ENCODE measurements at regions not wholly inside any gene's neighbourhood (a gene's known extent, or its start where the extent isn't known, plus 50 kb on each side); places are given as distances from the start of the nearest gene placed in this dataset.

DNA sequence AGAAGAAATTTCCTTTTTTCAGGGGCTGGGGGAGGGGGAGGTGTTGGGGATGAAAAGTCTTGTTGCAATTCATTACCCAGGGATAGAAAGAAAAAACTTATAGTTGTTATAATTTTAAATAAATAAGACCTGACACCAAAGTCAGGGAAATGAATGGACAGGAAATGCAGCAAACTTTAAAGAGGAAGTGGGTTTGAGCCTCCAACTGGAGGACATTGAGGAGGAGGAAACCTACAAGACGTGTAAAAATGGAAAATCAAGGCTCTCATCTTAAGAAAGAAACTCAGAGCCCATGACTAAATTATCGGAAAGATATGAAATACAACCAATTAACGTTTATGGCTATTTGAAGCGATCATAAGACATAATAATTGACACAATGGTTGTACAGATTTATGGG, 54.4 kb downstream of the NIBAN1 start:
- DNase-seq (ENCODE audit: low read depth) = no peak

DNA sequence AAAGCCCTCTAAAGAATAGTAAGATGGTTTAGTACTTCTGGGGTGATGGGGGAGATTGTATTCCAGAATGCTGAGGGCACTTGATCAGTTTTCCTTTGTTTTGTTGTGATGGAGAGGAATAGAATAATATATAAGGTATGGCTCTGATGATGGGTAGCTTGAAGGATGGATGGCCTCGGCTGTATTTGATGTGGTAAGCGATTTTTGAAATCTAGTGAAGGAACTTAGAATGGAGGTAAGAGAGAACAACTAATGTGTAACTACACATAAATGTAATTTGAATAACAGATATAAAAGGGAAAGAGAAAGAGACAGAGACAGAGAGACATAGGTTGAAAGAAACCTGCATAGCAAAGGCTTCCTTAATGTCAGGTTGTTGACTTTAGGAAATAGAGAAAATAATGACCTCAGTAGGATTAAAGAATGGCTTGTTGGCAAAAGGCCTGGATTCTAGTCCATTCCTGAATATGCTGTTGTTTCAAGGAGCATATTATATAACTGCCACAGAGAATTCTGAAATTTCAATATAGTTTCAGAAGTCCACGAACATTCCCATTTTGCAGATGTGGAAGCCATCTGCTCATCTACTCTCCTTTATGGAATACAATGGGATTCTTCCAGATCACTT, 58.7 kb downstream of the NIBAN1 start:
- no peak for DNase-seq (ENCODE audit: low read depth)

DNA sequence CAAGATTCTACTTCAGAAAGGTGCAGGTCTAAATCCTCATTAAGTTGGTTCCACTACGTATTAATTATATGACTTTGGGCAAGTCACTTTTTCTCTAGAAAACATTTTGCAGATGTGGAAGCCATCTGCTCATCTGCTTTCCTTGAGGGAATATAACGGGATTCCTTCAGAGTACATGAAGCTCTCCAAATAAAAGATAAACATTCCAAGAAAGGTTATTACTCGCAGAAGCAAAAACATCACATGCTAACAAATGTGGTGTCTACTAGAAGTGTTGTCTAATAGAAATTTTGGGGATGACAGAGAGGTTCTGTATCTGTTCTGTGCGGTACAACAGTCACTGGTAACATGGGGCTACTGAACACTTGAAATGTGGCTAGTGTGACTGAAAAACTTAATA, 60.2 kb downstream of the NIBAN1 start:
- DNase-seq (ENCODE audit: low read depth) = no peak

DNA sequence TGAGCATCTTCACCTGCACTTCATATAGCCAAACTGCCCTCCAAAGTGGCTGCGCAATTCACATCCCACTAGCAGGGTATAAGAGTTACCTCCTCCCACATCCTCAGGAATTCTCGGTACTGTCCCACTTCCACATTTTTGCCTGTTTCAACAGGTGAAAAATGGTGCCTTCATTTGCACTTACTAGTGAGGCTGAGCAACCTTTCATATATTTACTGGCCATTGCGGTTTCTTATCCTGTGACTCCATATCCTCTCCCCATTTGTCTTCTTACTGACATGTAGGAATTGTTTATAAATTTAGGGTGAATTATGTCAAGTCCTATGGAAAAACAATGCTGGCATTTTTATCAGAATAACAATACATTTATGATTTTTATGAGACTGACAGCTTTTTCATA, 61.9 kb downstream of the NIBAN1 start:
- no peak for DNase-seq (ENCODE audit: low read depth)

DNA sequence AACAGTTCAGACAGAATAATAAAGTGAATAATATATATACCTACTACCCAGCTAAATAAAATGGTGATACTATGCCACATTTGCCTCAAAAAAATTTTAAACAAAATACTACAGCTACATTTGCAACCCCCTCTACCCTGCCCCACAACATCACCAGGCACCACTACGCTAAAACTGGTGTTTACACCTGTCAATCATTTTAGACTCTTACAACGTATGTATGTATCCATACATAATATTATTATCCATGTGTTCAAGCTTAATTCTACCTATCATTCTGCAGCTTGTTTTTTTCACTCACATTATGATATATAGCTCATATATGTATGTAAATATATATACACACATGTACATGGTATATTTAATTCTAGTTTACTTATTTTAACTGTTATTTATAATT, 62.5 kb downstream of the NIBAN1 start:
- DNase-seq (ENCODE audit: low read depth) = no peak

DNA sequence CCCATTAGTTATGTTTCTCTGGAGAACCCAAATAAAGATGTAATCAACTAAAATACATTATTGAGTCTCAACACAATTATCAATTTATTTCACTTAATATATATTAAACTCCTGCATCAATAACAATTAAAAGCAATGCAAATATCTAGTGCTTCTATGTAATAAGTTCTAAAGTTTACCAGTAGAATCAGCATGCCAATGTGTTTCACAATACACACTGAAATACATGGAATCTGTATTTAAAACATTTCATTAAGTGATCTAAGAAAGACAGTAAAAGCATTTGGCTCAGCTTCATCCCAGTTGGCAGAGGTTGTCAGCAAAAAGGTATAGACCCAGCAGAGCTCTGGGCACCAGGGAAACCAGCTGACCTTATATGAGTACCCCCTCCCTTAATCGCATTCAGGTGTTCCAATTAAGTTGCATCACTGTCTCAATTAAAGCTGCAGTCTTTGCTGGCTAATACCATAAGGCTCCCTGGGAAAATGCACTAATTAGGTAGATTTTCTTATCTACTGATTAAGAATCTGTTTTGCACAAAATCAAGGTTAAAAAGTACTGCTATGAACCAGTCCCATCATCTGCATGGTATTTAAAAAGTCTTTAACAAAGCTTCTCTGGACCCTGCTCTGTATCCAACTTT, 63.1 kb downstream of the NIBAN1 start:
- DNase-seq (ENCODE audit: low read depth) = no peak

DNA sequence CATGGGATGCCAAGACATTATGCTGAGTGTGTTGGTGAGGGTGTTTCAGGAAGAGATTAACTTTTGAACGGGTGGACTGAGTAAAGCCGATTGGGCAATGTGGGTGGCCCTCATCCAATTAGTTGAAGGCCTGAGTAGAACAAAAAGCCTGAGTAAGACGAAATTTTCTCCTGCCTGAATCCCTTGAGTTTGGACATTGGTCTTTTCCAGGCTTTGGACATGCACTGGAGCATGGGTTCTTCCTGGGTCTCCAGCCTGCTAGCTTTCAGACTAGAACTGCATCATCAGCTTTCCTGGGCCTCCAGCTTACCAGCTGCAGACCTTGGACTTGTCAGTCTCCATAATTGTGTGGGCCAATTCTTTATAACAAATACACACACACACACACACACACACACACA, 63.6 kb downstream of the NIBAN1 start:
- DNase-seq (ENCODE audit: low read depth) = peak; percentile 14

DNA sequence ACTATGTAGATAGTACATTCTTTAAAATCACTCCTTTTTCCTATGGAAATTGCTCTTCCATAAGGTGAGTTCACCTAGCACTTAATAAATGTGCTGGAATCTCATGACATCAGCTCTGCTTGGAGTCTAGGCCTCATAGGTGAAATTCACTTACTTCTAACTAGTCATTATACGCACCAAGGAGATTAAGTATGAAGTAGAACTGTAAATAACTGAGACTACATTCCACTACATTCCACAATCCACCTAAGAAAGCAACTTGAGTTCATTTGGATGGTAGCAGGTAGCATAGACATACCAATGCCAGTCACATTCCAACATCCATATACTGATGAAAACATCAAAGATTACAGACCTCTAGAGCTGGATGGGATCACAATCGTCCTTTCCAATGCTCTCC, 64.3 kb downstream of the NIBAN1 start:
- no peak for DNase-seq (ENCODE audit: low read depth)

DNA sequence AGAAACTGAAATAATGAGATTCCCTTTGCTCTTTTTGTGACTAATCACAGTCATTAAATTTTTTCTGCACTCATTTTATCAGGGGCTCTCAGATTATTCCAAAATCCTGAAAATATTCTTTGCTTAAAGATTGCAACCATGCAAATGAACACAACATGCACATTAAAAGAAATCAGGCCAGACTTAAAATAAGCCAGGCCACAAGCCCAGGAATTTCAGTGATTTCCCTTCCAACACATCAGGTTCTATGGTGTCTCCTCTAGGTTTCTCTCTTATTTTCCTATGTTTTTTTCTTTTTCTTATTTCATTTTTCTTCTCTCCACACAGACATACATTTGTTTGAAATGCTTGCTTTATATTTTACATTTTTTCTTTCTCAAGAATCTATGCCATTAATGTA, 65.3 kb downstream of the NIBAN1 start:
- DNase-seq (ENCODE audit: low read depth) = no peak

DNA sequence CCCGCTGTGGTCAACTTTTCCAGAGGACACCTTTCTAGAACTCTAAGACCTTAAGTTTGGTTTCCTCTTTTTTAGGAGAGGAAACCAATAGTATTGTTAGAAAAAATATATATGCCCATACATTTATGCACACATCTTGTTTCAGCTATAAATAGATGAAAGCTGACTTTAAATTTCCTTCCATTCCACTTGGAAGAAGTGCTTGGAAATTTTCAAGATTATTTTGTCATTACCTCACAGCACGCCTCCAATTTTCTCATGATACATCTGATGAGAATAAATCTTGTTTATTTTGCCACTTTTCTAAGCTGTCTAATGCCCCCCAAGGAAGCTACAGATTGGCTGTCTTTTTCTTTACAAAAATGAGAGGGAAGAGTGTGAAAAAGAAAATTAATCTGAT, 65.8 kb downstream of the NIBAN1 start:
- DNase-seq (ENCODE audit: low read depth) = no peak

DNA sequence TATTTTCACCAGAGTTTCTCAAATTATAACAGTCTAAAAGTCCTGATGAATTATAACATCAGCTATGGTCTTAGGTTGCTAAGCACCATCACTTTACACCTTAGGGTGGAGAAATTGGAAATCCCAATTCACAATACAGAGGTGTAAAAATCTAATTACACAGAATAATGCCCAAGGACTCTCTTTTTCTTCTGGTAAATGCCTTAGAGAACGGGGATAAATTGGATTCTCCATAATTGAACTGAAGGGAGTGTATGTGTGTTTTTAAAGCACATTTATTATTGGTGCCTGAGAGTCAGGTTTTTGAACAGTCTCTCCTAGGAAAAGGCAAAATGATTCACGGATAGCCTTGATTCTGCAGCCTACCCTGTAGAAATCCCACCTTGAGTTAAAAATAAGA, 66.8 kb downstream of the NIBAN1 start:
- DNase-seq (ENCODE audit: low read depth) = no peak

DNA sequence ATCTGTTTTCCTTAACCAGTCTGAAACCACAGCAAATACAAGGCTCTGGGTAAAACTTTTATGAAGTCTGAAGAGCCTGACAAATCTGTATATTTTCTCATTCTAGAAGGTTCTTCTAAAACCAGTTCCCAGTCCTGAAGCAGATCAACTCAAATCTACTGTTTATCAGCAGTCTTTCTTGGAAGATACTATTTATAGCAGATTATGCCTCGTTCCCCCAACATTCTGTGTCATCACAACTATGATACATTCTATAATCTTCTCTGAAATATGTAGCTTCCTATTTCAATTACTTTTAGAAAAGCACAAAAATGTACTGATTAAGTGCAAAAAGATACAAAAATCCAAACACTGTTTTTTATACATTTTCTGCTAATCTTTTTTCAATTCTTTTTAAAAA, 67.5 kb downstream of the NIBAN1 start:
- no peak for DNase-seq (ENCODE audit: low read depth)

DNA sequence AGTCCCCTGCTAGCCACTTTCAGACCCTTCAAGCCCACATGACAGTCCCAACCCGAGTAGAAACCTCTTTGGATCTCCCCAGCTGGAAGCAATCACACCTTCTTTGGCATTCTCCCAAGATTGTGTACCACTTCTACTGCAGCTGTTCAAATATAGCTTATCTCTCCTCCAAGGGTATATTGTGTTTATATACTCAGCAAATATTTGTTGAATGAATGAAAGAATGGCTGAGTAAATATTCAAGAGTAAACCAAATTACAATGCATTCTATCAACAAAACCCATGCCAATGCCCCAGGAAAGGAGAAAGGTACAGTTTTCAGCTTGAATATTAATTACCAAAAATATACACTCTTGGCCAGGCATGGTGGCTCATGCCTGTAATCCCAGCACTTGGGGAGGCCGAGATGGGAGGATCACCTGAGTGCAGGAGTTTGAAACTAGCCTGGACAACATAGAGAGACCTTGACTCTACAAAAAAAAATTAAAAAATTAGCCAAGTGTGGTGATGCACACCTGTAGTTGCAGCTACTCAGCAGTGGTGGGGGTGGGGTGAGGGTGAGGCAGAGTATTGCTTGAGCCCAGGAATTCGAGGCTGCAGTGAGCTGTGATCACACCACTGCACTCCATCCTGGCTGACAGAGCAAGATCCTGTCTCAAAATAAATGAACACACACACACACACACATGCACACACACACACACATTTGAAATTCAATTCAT, 68.5 kb downstream of the NIBAN1 start:
- DNase-seq (ENCODE audit: low read depth) = no peak

DNA sequence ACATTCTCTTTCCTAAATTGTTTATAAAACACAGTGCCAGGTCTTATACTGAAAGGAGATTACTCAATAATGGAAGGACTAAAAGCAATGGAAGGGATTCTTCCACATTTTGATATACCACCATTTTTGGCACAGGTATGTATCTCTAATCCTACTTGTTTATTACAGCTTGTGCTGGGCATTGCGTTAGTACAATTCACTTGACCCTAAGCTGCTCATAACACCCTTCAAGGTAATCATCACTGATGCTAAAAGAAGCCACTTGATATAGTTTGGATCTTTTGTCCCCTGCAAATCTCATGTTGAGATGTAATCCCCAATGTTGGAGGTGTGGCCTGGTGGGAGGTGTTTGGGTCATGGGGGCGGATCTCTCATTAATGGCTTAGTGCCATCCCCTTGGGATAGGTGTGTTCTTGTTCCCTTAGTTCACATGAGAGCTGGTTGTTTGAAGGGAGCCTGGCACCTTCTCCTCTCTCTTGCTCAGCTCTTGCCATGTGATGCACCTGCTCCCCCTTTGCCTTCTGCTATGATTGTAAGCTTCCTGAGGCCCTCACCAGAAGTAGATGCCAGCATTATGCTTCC, 71.1 kb downstream of the NIBAN1 start:
- DNase-seq (ENCODE audit: low read depth) = no peak

DNA sequence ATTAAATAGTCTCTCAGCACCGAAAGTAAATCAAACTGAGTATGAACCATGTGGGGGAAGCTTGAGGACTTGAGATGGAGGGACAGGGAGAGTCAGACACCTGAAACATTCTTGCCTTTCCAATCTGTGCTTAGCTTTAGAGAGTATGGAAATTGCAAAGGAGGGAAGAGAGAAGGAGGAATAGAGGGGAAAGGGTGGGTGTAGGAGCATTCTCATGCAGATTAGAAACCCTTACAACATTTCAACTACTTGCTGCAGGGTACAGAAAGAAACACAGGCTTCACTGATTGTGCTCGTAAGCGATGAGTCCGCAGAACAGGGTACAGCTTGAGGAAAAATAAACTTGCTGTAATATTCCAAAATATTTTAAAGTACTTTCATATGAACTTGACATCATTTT, 73.8 kb downstream of the NIBAN1 start:
- DNase-seq (ENCODE audit: low read depth) = no peak

DNA sequence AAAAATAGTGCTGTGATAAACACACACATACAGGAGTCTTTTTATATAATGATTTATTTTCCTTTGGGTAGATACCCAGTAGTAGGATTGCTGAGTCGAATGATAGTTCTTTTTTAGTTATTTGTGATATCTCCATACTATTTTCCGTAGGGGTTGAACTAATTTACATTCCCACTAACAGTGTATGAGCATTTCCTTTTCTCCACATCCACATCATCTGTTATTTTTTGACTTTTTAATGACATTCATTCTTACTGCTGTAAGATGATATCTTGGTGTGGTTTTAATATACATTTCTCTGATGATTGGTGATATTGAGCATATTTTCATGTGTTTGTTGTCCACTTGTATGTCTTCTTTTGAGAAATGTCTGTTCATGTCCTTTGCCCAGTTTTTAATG, 78.3 kb downstream of the NIBAN1 start:
- no peak for DNase-seq (ENCODE audit: low read depth)

DNA sequence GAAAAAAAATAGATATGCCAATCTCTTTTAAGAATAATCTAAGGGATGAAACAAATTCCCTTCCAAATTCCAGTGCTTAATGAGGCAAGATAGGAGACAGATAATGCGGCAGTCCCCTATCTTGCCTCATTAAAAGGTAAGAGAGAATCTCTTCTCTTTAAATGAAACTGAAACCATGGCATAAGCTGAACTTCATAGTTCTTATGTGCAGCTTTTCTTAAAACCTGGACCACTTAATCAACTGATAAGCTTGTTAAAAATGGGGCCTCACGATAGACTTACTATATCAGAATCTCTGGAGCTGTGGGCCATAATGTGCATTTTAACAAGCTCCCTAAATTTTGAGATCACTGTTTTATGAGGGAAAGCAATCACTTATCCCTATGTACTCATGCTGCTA, 79.2 kb downstream of the NIBAN1 start:
- DNase-seq (ENCODE audit: low read depth) = no peak

DNA sequence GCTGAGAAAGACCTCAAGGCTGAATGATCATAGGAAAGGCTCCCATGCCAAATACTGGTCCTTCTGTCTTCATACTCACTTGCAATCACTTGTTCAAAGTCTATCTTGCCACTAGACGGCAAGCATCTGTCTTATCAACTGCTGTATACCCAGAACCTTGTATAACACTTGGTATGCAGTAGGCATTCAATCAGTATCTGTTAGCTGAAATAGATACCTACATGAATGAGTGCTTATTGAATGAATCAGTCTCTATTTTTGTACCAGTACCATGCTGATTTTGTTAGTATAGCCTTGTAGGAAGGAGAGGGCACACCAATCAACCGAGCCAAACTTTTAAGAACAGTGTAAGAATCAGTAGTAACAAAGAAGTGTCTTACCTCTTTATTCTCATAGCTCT, 80.6 kb downstream of the NIBAN1 start:
- no peak for DNase-seq (ENCODE audit: low read depth)

DNA sequence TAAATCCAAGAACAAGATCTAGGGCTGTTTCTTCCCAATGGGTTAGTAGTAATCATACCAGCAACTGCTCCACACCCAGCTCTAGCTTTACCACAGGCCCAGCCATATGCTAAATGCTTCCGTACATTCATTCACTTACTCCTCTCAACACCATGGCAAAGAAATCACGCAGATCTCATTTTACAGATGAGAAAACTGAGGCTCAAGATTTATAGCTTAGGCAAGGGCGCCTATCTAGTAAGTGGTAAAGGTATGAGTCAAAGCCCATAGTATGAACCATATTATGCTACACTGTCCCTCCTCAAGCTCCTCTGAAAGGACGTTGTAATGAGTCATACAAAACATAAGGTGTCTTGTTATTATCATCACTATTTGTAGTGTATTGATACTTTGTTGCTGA, 82.2 kb downstream of the NIBAN1 start:
- no peak for DNase-seq (ENCODE audit: low read depth)

DNA sequence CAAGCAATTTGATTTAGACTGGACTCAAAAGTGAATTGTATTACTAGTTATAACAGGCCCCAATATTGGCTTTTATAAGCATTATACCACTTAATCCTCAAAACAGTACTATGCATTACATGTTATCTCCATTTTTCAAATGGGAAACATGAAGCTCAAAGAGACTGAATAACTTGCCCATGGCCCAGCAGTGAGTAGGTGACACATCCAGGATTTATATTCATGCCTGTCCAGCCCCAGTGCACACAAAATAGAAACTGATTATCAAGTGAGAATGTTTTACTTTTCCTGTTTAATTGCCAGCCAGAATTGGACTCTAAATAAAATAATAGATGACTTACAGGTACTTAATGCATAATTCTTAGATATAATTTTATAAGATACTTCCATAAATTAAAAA, 82.9 kb downstream of the NIBAN1 start:
- no peak for DNase-seq (ENCODE audit: low read depth)

DNA sequence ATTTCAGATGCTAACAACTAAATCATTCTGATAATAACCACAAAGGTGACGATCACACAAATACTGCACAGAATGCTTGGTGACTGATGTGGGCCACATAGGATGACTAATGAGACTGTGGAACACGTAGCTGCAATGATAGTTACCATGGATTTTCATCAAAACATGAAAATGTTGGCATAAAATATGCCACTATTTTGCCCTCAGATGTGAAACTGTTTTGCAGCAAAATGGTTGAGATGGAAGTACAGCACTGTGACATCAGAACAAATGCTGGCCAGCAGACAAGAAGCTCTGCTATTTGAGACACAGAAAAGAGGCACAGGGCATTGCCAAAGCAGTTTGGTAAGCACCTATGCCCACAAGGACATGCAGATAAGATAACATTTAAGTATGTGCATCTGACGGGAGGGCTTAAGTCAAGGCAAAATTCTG, 83.8 kb downstream of the NIBAN1 start:
- peak; percentile 13 for DNase-seq (ENCODE audit: low read depth)

DNA sequence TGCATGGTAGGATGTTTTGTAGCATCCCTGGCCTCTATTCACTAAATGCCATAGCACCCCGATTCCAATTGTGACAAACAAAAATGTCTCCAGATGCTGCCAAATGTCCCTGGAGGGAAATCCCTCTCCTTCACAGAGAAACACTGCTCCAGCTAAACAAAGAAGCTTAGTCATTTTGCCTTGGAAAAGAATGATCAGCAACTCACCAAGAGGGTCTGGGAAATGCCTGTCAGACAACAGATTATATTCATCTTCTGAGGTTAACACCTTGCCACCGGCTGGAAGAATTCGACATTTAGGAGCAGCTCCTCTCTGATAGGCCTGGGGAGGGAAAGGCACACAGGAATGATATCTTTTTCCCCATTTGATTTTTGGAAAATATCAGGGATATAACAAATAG, 84.4 kb downstream of the NIBAN1 start:
- DNase-seq (ENCODE audit: low read depth) = no peak

DNA sequence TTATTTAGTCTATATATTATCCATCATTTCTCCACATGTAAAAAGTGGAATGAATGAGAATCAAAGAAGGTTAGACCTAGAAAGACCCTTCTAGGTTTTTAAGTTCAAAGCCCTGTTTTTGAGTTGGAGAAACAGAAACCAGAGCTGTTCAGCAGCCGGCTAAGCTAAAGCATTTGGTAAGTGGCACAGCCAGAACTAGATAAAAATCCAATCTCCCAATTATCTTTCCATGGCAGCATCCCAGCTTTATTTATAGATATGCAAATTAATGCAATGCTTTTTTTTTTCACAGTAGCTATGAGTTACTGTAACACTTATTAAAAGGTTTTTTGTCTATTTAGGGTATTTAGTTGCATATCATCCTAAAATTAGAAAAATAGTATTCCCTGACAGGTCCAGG, 85.1 kb downstream of the NIBAN1 start:
- DNase-seq (ENCODE audit: low read depth) = no peak

Data from LHCN-M2 (cell line).